GM12878 (cell line): ENCODE measurements at regions not wholly inside any gene's neighbourhood (a gene's known extent, or its start where the extent isn't known, plus 50 kb on each side); places are given as distances from the start of the nearest gene placed in this dataset.
A peak's percentile ranks its signal among the peaks of the same experiment; 100 is the strongest.

Experiments used
- ATAC-seq: fragments of 200-7000 bp; cut with Tn5 transposase; 3 replicates; pipeline ENCODE4 v1.9.1; 2020; ENCODE audit warnings: mild to moderate bottlenecking, moderate library complexity
- BruUV-seq: library from RNA; stranded (reverse); fragments of 400-500 nt; replicated peaks from 2 replicates; lab custom pipeline; 2021; lab: Mats Ljungman, UMichigan
- CTCF ChIA-PET: fragments of 300-600 bp; sonication (Branson Sonifier 250); formaldehyde crosslinking; extraction: SDS; loops from one replicate; lab custom pipeline; 2021; ENCODE audit warnings: inconsistent platforms; lab: Yijun Ruan, JAX
- POLR2A ChIA-PET: fragments of 350-600 bp; formaldehyde crosslinking; extraction: SDS; loops from one replicate; lab custom pipeline; 2021; ENCODE audit warnings: inconsistent platforms; lab: Charles Lee
- RAD21 ChIA-PET: fragments of 300-600 bp; sonication (Branson Sonifier 250); formaldehyde crosslinking; loops from one replicate; lab custom pipeline; 2023; ENCODE audit warnings: antibody characterized with exemption; ENCODE audit not compliant: unreplicated experiment; lab: Charles Lee
- SMC1A ChIA-PET: fragments of 300-600 bp; sonication (Branson Sonifier 250); formaldehyde crosslinking; loops from one replicate; lab custom pipeline; 2023; ENCODE audit not compliant: unreplicated experiment, uncharacterized antibody; lab: Charles Lee
- DNase-seq: peaks from one replicate; pipeline ENCODE4 v3.0.0-alpha.2; 2011; ENCODE audit warnings: low read depth, low spot score
- FAIRE-seq: peaks from 3 replicates; lab custom pipeline; 2011; peaks lifted over from hg19 to GRCh38; lab: Jason Lieb, UNC
- H2AFZ ChIP-seq: 2 replicates; pipeline ENCODE4 v1.6.0; 2011; ENCODE audit warnings: low read depth, low read length, control low read depth; ENCODE audit not compliant: control insufficient read depth
- H3K27ac ChIP-seq: 2 replicates; pipeline ENCODE4 v1.5.1; 2011; ENCODE audit warnings: control low read depth; ENCODE audit not compliant: control insufficient read depth, insufficient read depth
- H3K27me3 ChIP-seq, 2 experiments: replicated peaks in 1 of 2; 2 replicates each; pipeline versions ENCODE4 v1.6.0 to v1.6.1; 2011; ENCODE audit warnings: low read length in 1 of 2; ENCODE audit not compliant: control insufficient read depth in 2 of 2, insufficient read depth in 2 of 2
- H3K36me3 ChIP-seq, 2 experiments: 2 replicates each; pipeline ENCODE4 v1.5.1; 2011; ENCODE audit warnings: low read length in 1 of 2; ENCODE audit not compliant: control insufficient read depth in 2 of 2, insufficient read depth in 2 of 2
- H3K4me1 ChIP-seq: 2 replicates; pipeline ENCODE4 v1.6.1; 2011; ENCODE audit warnings: mild to moderate bottlenecking, low read length, moderate library complexity, mixed read lengths; ENCODE audit not compliant: control insufficient read depth, insufficient read depth
- H3K4me2 ChIP-seq: 2 replicates; pipeline ENCODE4 v1.6.0; 2011; ENCODE audit warnings: control low read depth; ENCODE audit not compliant: control insufficient read depth, insufficient read depth
- H3K4me3 ChIP-seq: fragments of 200-600 bp; sonication (generic); 2 replicates; pipeline ENCODE4 v1.5.1; 2016
- H3K79me2 ChIP-seq: 2 replicates; pipeline ENCODE4 v1.6.0; 2011; ENCODE audit warnings: low read length; ENCODE audit not compliant: control insufficient read depth, insufficient read depth
- H3K9ac ChIP-seq: 2 replicates; pipeline ENCODE4 v1.8.0; 2011; ENCODE audit warnings: low read length, control low read depth, mixed read lengths; ENCODE audit not compliant: control insufficient read depth, insufficient read depth
- H3K9me3 ChIP-seq: replicated peaks from 3 replicates; pipeline ENCODE4 v1.5.1; 2011; ENCODE audit warnings: mild to moderate bottlenecking, low read length; ENCODE audit not compliant: control insufficient read depth, insufficient read depth
- H4K20me1 ChIP-seq: 2 replicates; pipeline ENCODE4 v1.6.0; 2011; ENCODE audit not compliant: control insufficient read depth, insufficient read depth
- ASH2L ChIP-seq: fragments of 300-600, 200-600 bp; sonication (generic); IDR thresholded peaks from 2 replicates; pipeline ENCODE4 v1.6.1; 2017; ENCODE audit warnings: low read depth, mild to moderate bottlenecking, borderline replicate concordance
- HDAC2 ChIP-seq: fragments of 200-600 bp; sonication (generic); IDR thresholded peaks from 2 replicates; pipeline ENCODE4 v1.6.1; 2017
- MLLT1 ChIP-seq: fragments of 450-650 bp; IDR thresholded peaks from 2 replicates; pipeline ENCODE4 v1.6.1; 2016; ENCODE audit warnings: mild to moderate bottlenecking
- MTA3 ChIP-seq: IDR thresholded peaks from 2 replicates; pipeline ENCODE4 v1.6.1; 2012; ENCODE audit warnings: low read length, inconsistent platforms, borderline replicate concordance
- NKRF ChIP-seq: fragments of 450-650 bp; conservative IDR thresholded peaks from 2 replicates; pipeline ENCODE4 v1.6.1; 2017; ENCODE audit warnings: mild to moderate bottlenecking, moderate library complexity
- POLR2A ChIP-seq: IDR thresholded peaks from 2 replicates; pipeline ENCODE4 v1.6.1; 2011; ENCODE audit warnings: low read depth, mild to moderate bottlenecking, low read length
- WGBS: methylation state at CpG from one replicate; pipeline ENCODE4 v1.1.6; 2016; ENCODE audit warnings: low lambda C conversion rate; ENCODE audit not compliant: insufficient replicate concordance, insufficient coverage; ENCODE audit errors: missing lambda C conversion rate; 5-methylcytosine and 5-hydroxymethylcytosine counted together
- in situ Hi-C: fragments of 300-500 bp; cut with MboI; formaldehyde crosslinking; loops from 9 replicates; pipeline ENCODE4 v1.14.3; 2018; ENCODE audit warnings: mixed read lengths
- intact Hi-C: fragments of 100-400 bp; cut with micrococcal nuclease; formaldehyde crosslinking; loops from one replicate; pipeline ENCODE4 v1.14.2; 2022; ENCODE audit not compliant: unreplicated experiment

- SMC1A ChIA-PET = no interaction called here
- H3K4me3 ChIP-seq = no peak overlapping the region
- CTCF ChIA-PET = no interaction called here
- intact Hi-C loops (no loop called here), in situ Hi-C loops (no loop called here)
- TF ChIP-seq MLLT1 (no peak), NKRF (no peak), ASH2L (no peak)
- BruUV-seq = no TSS peak
- no peaks in the 10 kb centered on the region for H4K20me1 ChIP-seq
- H3K27ac ChIP-seq = no peak overlapping the region
- no peaks in the 10 kb centered on the region for H3K4me1 ChIP-seq
- H3K9me3 ChIP-seq = no peaks in the 10 kb centered on the region
- WGBS = 1% methylated on average over 4 of the region's 4 CpGs
- POLR2A ChIA-PET = no interaction called here
- DNase-seq (no peak), ATAC-seq (no peak), FAIRE-seq (peak; percentile 23)
- H3K79me2 ChIP-seq = no peaks in the 10 kb centered on the region
- H3K36me3 ChIP-seq = no peaks in the 10 kb centered on the region
- no peak overlapping the region for H3K9ac ChIP-seq
- RAD21 ChIA-PET = no interaction called here
- no peak overlapping the region for H2AFZ ChIP-seq
- H3K27me3 ChIP-seq = no peaks in the 10 kb centered on the region
- no peak overlapping the region for H3K4me2 ChIP-seq
Measured at GRCh38 chr2:142307616-142308115, 176.8 kb upstream of the LRP1B start.

GRCh38 chr2:142307086-142307485, 176.3 kb upstream of the LRP1B start:
- no peak overlapping the region for H3K4me3 ChIP-seq
- H3K9me3 ChIP-seq = no peaks in the 10 kb centered on the region
- no peaks in the 10 kb centered on the region for H3K36me3 ChIP-seq
- RAD21 ChIA-PET = no interaction called here
- FAIRE-seq = no peak
- in situ Hi-C loops = no loop called here
- SMC1A ChIA-PET = no interaction called here
- H3K27me3 ChIP-seq = no peaks in the 10 kb centered on the region
- no peak overlapping the region for H3K9ac ChIP-seq
- no peak for ATAC-seq
- BruUV-seq = no TSS peak
- CTCF ChIA-PET = no interaction called here
- TF ChIP-seq HDAC2 = no peak
- TF ChIP-seq POLR2A = no peak
- TF ChIP-seq MTA3 = no peak
- H3K4me2 ChIP-seq = no peak overlapping the region
- 88% methylated on average over 1 of the region's 1 CpG for WGBS
- H3K79me2 ChIP-seq = no peaks in the 10 kb centered on the region
- no peak overlapping the region for H3K27ac ChIP-seq
- H4K20me1 ChIP-seq = no peaks in the 10 kb centered on the region
- POLR2A ChIA-PET = no interaction called here
- no peaks in the 10 kb centered on the region for H3K4me1 ChIP-seq
- intact Hi-C loops = no loop called here
- H2AFZ ChIP-seq = no peak overlapping the region
- DNase-seq = no peak
